WTC11 (cell line): ENCODE measurements at regions not wholly inside any gene's neighbourhood (a gene's known extent, or its start where the extent isn't known, plus 50 kb on each side); places are given as distances from the start of the nearest gene placed in this dataset.

Experiments used
- ATAC-seq: fragments of 200-7000 bp; cut with Tn5 transposase; 2 replicates; pipeline ENCODE4 v1.10.0; 2021; ENCODE audit warnings: mild to moderate bottlenecking, moderate library complexity
- CTCF ChIA-PET: fragments of 300-600 bp; sonication (Branson Sonifier 250); formaldehyde crosslinking; loops from one replicate; lab custom pipeline; 2021; ENCODE audit warnings: antibody characterized with exemption; lab: Charles Lee
- POLR2A ChIA-PET: fragments of 350-600 bp; sonication (Branson Sonifier 250); formaldehyde crosslinking; loops from one replicate; lab custom pipeline; 2021; ENCODE audit warnings: antibody characterized with exemption; lab: Charles Lee
- DNase-seq: peaks from one replicate; pipeline ENCODE4 v3.0.0; 2021; ENCODE audit warnings: low spot score
- H3K27ac Mint-ChIP-seq: 2 replicates; pipeline ENCODE4 v1.8.0; 2021; ENCODE audit warnings: mixed read lengths
- H3K27me3 Mint-ChIP-seq: 2 replicates; pipeline ENCODE4 v1.8.0; 2021; ENCODE audit warnings: low read depth, mild to moderate bottlenecking, moderate library complexity, mixed read lengths
- H3K36me3 Mint-ChIP-seq: 2 replicates; pipeline ENCODE4 v1.8.0; 2021; ENCODE audit warnings: mixed read lengths
- H3K4me1 Mint-ChIP-seq: 2 replicates; pipeline ENCODE4 v1.8.0; 2022; ENCODE audit warnings: mixed read lengths
- H3K4me3 Mint-ChIP-seq: 2 replicates; pipeline ENCODE4 v1.8.0; 2021; ENCODE audit warnings: mild to moderate bottlenecking, moderate library complexity, mixed read lengths
- H3K9me3 Mint-ChIP-seq: 2 replicates; pipeline ENCODE4 v1.8.0; 2021; ENCODE audit warnings: mixed read lengths
- ERG ChIP-seq: fragments of 250-450 bp; sonication (Bioruptor Pico); IDR thresholded peaks from 2 replicates; pipeline ENCODE4 v1.8.0; 2021; ENCODE audit warnings: mild to moderate bottlenecking
- ETV6 ChIP-seq: sonication (generic); formaldehyde crosslinking; IDR thresholded peaks from 2 replicates; pipeline ENCODE4 v1.8.1; 2022; ENCODE audit warnings: mild to moderate bottlenecking, missing genetic modification reagents
- FOXP4 ChIP-seq: sonication (generic); formaldehyde crosslinking; IDR thresholded peaks from 2 replicates; pipeline ENCODE4 v1.8.0; 2022; ENCODE audit warnings: mild to moderate bottlenecking, missing genetic modification reagents
- MAX ChIP-seq: sonication (generic); formaldehyde crosslinking; IDR thresholded peaks from 2 replicates; pipeline ENCODE4 v1.8.0; 2022; ENCODE audit warnings: mild to moderate bottlenecking, missing genetic modification reagents
- MXD4 ChIP-seq: fragments of 250-450 bp; sonication (Bioruptor Pico); IDR thresholded peaks from 2 replicates; pipeline ENCODE4 v1.8.0; 2021; ENCODE audit warnings: mild to moderate bottlenecking, moderate library complexity, borderline replicate concordance
- NR1H2 ChIP-seq: sonication (generic); formaldehyde crosslinking; IDR thresholded peaks from 2 replicates; pipeline ENCODE4 v1.9.0; 2021; ENCODE audit warnings: mild to moderate bottlenecking, moderate library complexity, missing genetic modification reagents
- NR3C1 ChIP-seq: sonication (generic); formaldehyde crosslinking; conservative IDR thresholded peaks from 2 replicates; pipeline ENCODE4 v1.8.1; 2023; ENCODE audit warnings: low read depth, mild to moderate bottlenecking, missing genetic modification reagents
- STAT6 ChIP-seq: sonication (generic); formaldehyde crosslinking; conservative IDR thresholded peaks from 2 replicates; pipeline ENCODE4 v1.8.1; 2023; ENCODE audit warnings: mild to moderate bottlenecking, low read depth, missing genetic modification reagents, moderate library complexity
- TEAD4 ChIP-seq: sonication (generic); formaldehyde crosslinking; IDR thresholded peaks from 2 replicates; pipeline ENCODE4 v1.8.0; 2022; ENCODE audit warnings: mild to moderate bottlenecking, missing genetic modification reagents
- USF1 ChIP-seq: sonication (generic); formaldehyde crosslinking; IDR thresholded peaks from 2 replicates; pipeline ENCODE4 v1.8.0; 2022; ENCODE audit warnings: mild to moderate bottlenecking, missing genetic modification reagents
- ZBTB43 ChIP-seq: sonication (generic); formaldehyde crosslinking; IDR thresholded peaks from 2 replicates; pipeline ENCODE4 v1.8.1; 2023; ENCODE audit warnings: mild to moderate bottlenecking, missing genetic modification reagents
- ZNF219 ChIP-seq: sonication (generic); formaldehyde crosslinking; IDR thresholded peaks from 2 replicates; pipeline ENCODE4 v1.8.0; 2023; ENCODE audit warnings: missing genetic modification reagents, mild to moderate bottlenecking, borderline replicate concordance
- ZNF425 ChIP-seq: fragments of 250-450 bp; sonication (Bioruptor Pico); conservative IDR thresholded peaks from 2 replicates; pipeline ENCODE4 v1.9.0; 2021; ENCODE audit warnings: mild to moderate bottlenecking
- ZNF671 ChIP-seq: fragments of 250-450 bp; sonication (Bioruptor Pico); IDR thresholded peaks from 2 replicates; pipeline ENCODE4 v1.8.0; 2021; ENCODE audit warnings: mild to moderate bottlenecking
- TF ChIP-seq, protein P1 (sequence below): sonication (generic); formaldehyde crosslinking; IDR thresholded peaks from 2 replicates; pipeline ENCODE4 v1.8.1; 2022; ENCODE audit warnings: low read depth, mild to moderate bottlenecking, moderate library complexity, missing genetic modification reagents, borderline replicate concordance
- TF ChIP-seq, protein P2 (sequence below): sonication (generic); formaldehyde crosslinking; IDR thresholded peaks from 2 replicates; pipeline ENCODE4 v1.8.1; 2023; ENCODE audit warnings: mild to moderate bottlenecking, missing genetic modification reagents, moderate library complexity

DNA sequence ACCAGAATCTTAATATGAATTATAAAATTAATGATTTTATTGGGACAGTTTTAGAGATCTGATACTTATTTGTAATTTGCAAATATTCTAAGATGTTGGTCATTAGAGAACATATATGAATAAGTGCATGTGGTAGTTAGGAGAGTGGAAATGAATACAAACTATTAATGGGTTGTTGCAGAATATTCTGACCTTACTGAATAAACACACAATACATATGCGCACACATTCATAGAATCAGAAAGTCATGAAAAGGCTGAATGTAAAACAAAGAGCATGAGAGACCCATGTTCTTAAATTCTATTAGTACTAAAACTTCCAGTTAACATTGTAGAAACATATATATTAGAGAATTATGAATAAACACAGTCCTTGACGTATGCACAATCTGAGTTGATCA is 301.7 kb upstream of the TRAM1L1 start (continued):
- no peak for TF ChIP-seq ZNF425 (CRISPR knock-in tag)
- no peak for TF ChIP-seq NR1H2 (CRISPR knock-in tag)
- TF ChIP-seq, protein P1, sequence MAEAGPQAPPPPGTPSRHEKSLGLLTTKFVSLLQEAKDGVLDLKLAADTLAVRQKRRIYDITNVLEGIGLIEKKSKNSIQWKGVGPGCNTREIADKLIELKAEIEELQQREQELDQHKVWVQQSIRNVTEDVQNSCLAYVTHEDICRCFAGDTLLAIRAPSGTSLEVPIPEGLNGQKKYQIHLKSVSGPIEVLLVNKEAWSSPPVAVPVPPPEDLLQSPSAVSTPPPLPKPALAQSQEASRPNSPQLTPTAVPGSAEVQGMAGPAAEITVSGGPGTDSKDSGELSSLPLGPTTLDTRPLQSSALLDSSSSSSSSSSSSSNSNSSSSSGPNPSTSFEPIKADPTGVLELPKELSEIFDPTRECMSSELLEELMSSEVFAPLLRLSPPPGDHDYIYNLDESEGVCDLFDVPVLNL (CRISPR knock-in tag): no peak
- TF ChIP-seq, protein P2, sequence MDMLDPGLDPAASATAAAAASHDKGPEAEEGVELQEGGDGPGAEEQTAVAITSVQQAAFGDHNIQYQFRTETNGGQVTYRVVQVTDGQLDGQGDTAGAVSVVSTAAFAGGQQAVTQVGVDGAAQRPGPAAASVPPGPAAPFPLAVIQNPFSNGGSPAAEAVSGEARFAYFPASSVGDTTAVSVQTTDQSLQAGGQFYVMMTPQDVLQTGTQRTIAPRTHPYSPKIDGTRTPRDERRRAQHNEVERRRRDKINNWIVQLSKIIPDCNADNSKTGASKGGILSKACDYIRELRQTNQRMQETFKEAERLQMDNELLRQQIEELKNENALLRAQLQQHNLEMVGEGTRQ (CRISPR knock-in tag): no peak
- TF ChIP-seq MAX (CRISPR knock-in tag): no peak
- TF ChIP-seq NR3C1 (CRISPR knock-in tag): no peak
- no peak for TF ChIP-seq ZBTB43 (CRISPR knock-in tag)

GRCh38 chr4:117400039-117400835 is 314.9 kb upstream of the TRAM1L1 start:
- Mint-ChIP-seq H3K4me1 (no peaks in the 10 kb centered on the region), H3K27ac (no peak overlapping the region), H3K9me3 (no peaks in the 10 kb centered on the region), H3K36me3 (no peaks in the 10 kb centered on the region), H3K4me3 (no peak overlapping the region), H3K27me3 (no peaks in the 10 kb centered on the region)
- no peak for DNase-seq
- ATAC-seq: no peak
- CTCF ChIA-PET: no interaction called here
- POLR2A ChIA-PET: no interaction called here
- TF ChIP-seq FOXP4 (CRISPR knock-in tag): no peak
- no peak for TF ChIP-seq MXD4 (CRISPR knock-in tag)
- no peak for TF ChIP-seq ETV6 (CRISPR knock-in tag)
- TF ChIP-seq ZNF219 (CRISPR knock-in tag): no peak
- no peak for TF ChIP-seq ZNF671
- TF ChIP-seq TEAD4 (CRISPR knock-in tag): no peak
- TF ChIP-seq, protein P1 (CRISPR knock-in tag): no peak
- no peak for TF ChIP-seq STAT6 (CRISPR knock-in tag)
- TF ChIP-seq USF1 (CRISPR knock-in tag): no peak
- TF ChIP-seq ERG (CRISPR knock-in tag): no peak
